ENCODE measurements at regions not wholly inside any gene's neighbourhood (a gene's known extent, or its start where the extent isn't known, plus 50 kb on each side); places are given as distances from the start of the nearest gene placed in this dataset.

GRCh38 chr18:23350188-23350587 is 102.9 kb upstream of the RIOK3 start:
- DNase-seq, result no peak

GRCh38 chr18:23351521-23351920 is 101.6 kb upstream of the RIOK3 start:
- no peak for DNase-seq

GRCh38 chr18:23352042-23352441 is 101.0 kb upstream of the RIOK3 start:
- no peak for DNase-seq

GRCh38 chr18:23353459-23353858 is 99.6 kb upstream of the RIOK3 start:
- DNase-seq, result no peak

GRCh38 chr18:23354625-23355024 is 98.5 kb upstream of the RIOK3 start:
- DNase-seq, result no peak

GRCh38 chr18:23355206-23355605 is 97.9 kb upstream of the RIOK3 start:
- DNase-seq, result no peak

- no peak for DNase-seq
These were observed 96.7 kb upstream of the RIOK3 start for GRCh38 chr18:23356424-23356823.

- no peak for DNase-seq
These were observed 96.0 kb upstream of the RIOK3 start for GRCh38 chr18:23356915-23357601.

- no peak for DNase-seq
These were observed 95.0 kb upstream of the RIOK3 start for GRCh38 chr18:23357996-23358594.

- no peak for DNase-seq
These were observed 93.7 kb upstream of the RIOK3 start for GRCh38 chr18:23359421-23359820.

GRCh38 chr18:23363865-23364570 is 89.1 kb upstream of the RIOK3 start:
- DNase-seq, result no peak

- DNase-seq, result no peak
These were observed 87.5 kb upstream of the RIOK3 start for GRCh38 chr18:23365602-23366001.

GRCh38 chr18:23369266-23369665 is 83.8 kb upstream of the RIOK3 start:
- DNase-seq, result no peak

GRCh38 chr18:23373570-23373969 is 79.5 kb upstream of the RIOK3 start:
- no peak for DNase-seq

- DNase-seq, result no peak
These were observed 75.3 kb upstream of the RIOK3 start for GRCh38 chr18:23377669-23378301.

GRCh38 chr18:23378302-23378686 is 74.8 kb upstream of the RIOK3 start:
- DNase-seq, result no peak

GRCh38 chr18:23380001-23380550 is 73.0 kb upstream of the RIOK3 start:
- DNase-seq, result no peak

- DNase-seq, result no peak
These were observed 72.3 kb upstream of the RIOK3 start for GRCh38 chr18:23380817-23381216.

- DNase-seq, result no peak
These were observed 69.6 kb upstream of the RIOK3 start for GRCh38 chr18:23383494-23383893.

- peak; percentile 21 for DNase-seq
These were observed 68.0 kb upstream of the RIOK3 start for GRCh38 chr18:23384778-23385736.

GRCh38 chr18:23386317-23386716 is 66.8 kb upstream of the RIOK3 start:
- no peak for DNase-seq

GRCh38 chr18:23387265-23387664 is 65.8 kb upstream of the RIOK3 start:
- DNase-seq, result no peak

Measured in CD4-positive, alpha-beta T cell treated with Interleukin-17A for 4 hours (primary cell).